ENCODE measurements at regions not wholly inside any gene's neighbourhood (a gene's known extent, or its start where the extent isn't known, plus 50 kb on each side); places are given as distances from the start of the nearest gene placed in this dataset.

- WGBS, 2 donors = 92% methylated on average over 11 of the region's 11 CpGs
- Histone ChIP-seq H3K4me1 (no peaks in the 10 kb centered on the region), H3K4me3 (no peak overlapping the region), H3K36me3 (peaks cover 0 to 3% (median 0%) of the 10 kb centered on the region in 3 donors), H3K9me3 (peaks cover 0 to 6% (median 0%) of the 10 kb centered on the region in 4 donors), H3K27ac (no peak overlapping the region), H3K27me3 (no peaks in the 10 kb centered on the region)
- no peak for TF ChIP-seq POLR2A (IDR thresholded peaks at IDR 0.05)
- TF ChIP-seq CTCF (IDR thresholded peaks at IDR 0.05) = no peak
- TF ChIP-seq EP300 (IDR thresholded peaks at IDR 0.05) = no peak
- no peak for DNase-seq (ENCODE audit: low spot score in 2 of 2)
These were observed 338.0 kb downstream of the OSR1 start for GRCh38 chr2:19020144-19021099.

- no peaks in the 10 kb centered on the region for H3K9me3 ChIP-seq
- H3K27ac ChIP-seq = no peak overlapping the region
- 84 to 85% methylated on average over 3 of the region's 3 CpGs for WGBS, 2 donors
- no peaks in the 10 kb centered on the region for H3K36me3 ChIP-seq
- no peaks in the 10 kb centered on the region for H3K4me1 ChIP-seq
- no peak for TF ChIP-seq CTCF (IDR thresholded peaks at IDR 0.05)
- no peak for TF ChIP-seq EP300 (IDR thresholded peaks at IDR 0.05)
- no peak for TF ChIP-seq POLR2A (IDR thresholded peaks at IDR 0.05)
- H3K27me3 ChIP-seq = no peaks in the 10 kb centered on the region
- no peak overlapping the region for H3K4me3 ChIP-seq
- no peak for DNase-seq (ENCODE audit: low spot score in 2 of 2)
These were observed 348.9 kb downstream of the OSR1 start for GRCh38 chr2:19009510-19009909.

- Histone ChIP-seq H3K27me3 (no peaks in the 10 kb centered on the region), H3K9me3 (no peaks in the 10 kb centered on the region), H3K4me3 (no peak overlapping the region), H3K27ac (no peak overlapping the region), H3K36me3 (no peaks in the 10 kb centered on the region), H3K4me1 (no peaks in the 10 kb centered on the region)
- DNase-seq (ENCODE audit: low spot score in 2 of 2) = no peak
- no peak for TF ChIP-seq POLR2A (IDR thresholded peaks at IDR 0.05)
- TF ChIP-seq EP300 (IDR thresholded peaks at IDR 0.05) = no peak
- no peak for TF ChIP-seq CTCF (IDR thresholded peaks at IDR 0.05)
These were observed 354.9 kb downstream of the OSR1 start for GRCh38 chr2:19003554-19003953.

- 74 to 93% methylated on average over 3 of the region's 3 CpGs for WGBS, 2 donors
- no peak for TF ChIP-seq EP300 (IDR thresholded peaks at IDR 0.05)
- TF ChIP-seq CTCF (IDR thresholded peaks at IDR 0.05) = no peak
- no peak for TF ChIP-seq POLR2A (IDR thresholded peaks at IDR 0.05)
- Histone ChIP-seq H3K36me3 (no peaks in the 10 kb centered on the region), H3K4me3 (no peak overlapping the region), H3K9me3 (no peaks in the 10 kb centered on the region), H3K27me3 (no peaks in the 10 kb centered on the region), H3K27ac (no peak overlapping the region), H3K4me1 (no peaks in the 10 kb centered on the region)
- no peak for DNase-seq (ENCODE audit: low spot score in 2 of 2)
These were observed 357.6 kb downstream of the OSR1 start for GRCh38 chr2:19000776-19001175.

GRCh38 chr2:18999198-18999597, 359.2 kb downstream of the OSR1 start:
- Histone ChIP-seq H3K4me1 (no peaks in the 10 kb centered on the region), H3K9me3 (no peaks in the 10 kb centered on the region), H3K27ac (no peak overlapping the region), H3K27me3 (no peaks in the 10 kb centered on the region), H3K4me3 (no peak overlapping the region), H3K36me3 (no peaks in the 10 kb centered on the region)
- 84 to 91% methylated on average over 2 of the region's 2 CpGs for WGBS, 2 donors
- DNase-seq (ENCODE audit: low spot score in 2 of 2) = no peak
- TF ChIP-seq POLR2A (IDR thresholded peaks at IDR 0.05) (no peak), EP300 (IDR thresholded peaks at IDR 0.05) (no peak), CTCF (IDR thresholded peaks at IDR 0.05) (no peak)
